Small intestine (tissue), 7 donors: ENCODE measurements at regions not wholly inside any gene's neighbourhood (a gene's known extent, or its start where the extent isn't known, plus 50 kb on each side); places are given as distances from the start of the nearest gene placed in this dataset.
"Not testable (repeated sequence)": the region's sequence is repeated elsewhere in the genome, so short reads cannot be mapped to it uniquely, and the experiment has no call there.

Experiments used
- DNase-seq, 2 donors: peaks; one replicate each; pipeline versions ENCODE4 v3.0.0 to v3.0.0-alpha.2; 2013
- FAIRE-seq: peaks from 2 replicates; lab custom pipeline; 2012; peaks lifted over from hg19 to GRCh38; lab: Jason Lieb, UNC
- H3K27ac ChIP-seq, 3 donors: one replicate each; pipeline ENCODE4 v1.5.1; 2013; ENCODE audit warnings: low read length in 2 of 3, mild to moderate bottlenecking in 2 of 3, control low read depth in 1 of 3, inconsistent platforms in 1 of 3, low read depth in 1 of 3, moderate library complexity in 1 of 3
- H3K27me3 ChIP-seq, 3 donors: one replicate each; pipeline ENCODE4 v1.6.1; 2013; ENCODE audit warnings: low read length in 3 of 3, inconsistent platforms in 1 of 3; ENCODE audit not compliant: control insufficient read depth in 3 of 3, insufficient read depth in 3 of 3
- H3K36me3 ChIP-seq, 3 donors: one replicate each; pipeline ENCODE4 v1.6.1; 2013; ENCODE audit warnings: low read length in 3 of 3, inconsistent platforms in 1 of 3, low read depth in 1 of 3, mild to moderate bottlenecking in 1 of 3, moderate library complexity in 1 of 3; ENCODE audit not compliant: control insufficient read depth in 3 of 3, insufficient read depth in 2 of 3
- H3K4me1 ChIP-seq, 3 donors: one replicate each; pipeline ENCODE4 v1.6.1; 2013; ENCODE audit warnings: low read length in 2 of 3, inconsistent platforms in 1 of 3, low read depth in 1 of 3, mild to moderate bottlenecking in 1 of 3, moderate library complexity in 1 of 3; ENCODE audit not compliant: control insufficient read depth in 3 of 3, insufficient read depth in 2 of 3
- H3K4me3 ChIP-seq, 3 donors: one replicate each; pipeline ENCODE4 v1.5.1; 2013; ENCODE audit warnings: low read length in 3 of 3, control low read depth in 1 of 3, inconsistent platforms in 1 of 3, low read depth in 1 of 3, mild to moderate bottlenecking in 1 of 3, moderate library complexity in 1 of 3
- H3K9me3 ChIP-seq, 2 donors: one replicate each; pipeline ENCODE4 v1.6.1; 2013; ENCODE audit warnings: low read depth in 1 of 2, low read length in 1 of 2; ENCODE audit not compliant: control insufficient read depth in 2 of 2, insufficient read depth in 1 of 2
- WGBS, 3 donors: extraction: QIAGEN DNeasy Blood & Tissue Kit; methylation state at CpG; one replicate each; pipeline ENCODE4 v1.1.7; 2013; 5-methylcytosine and 5-hydroxymethylcytosine counted together
- donor health status: healthy with polysubstance abuse.
- donor health status: control.
- donor health status: control.
- donor health status: Bipolar disorder and iron deficiency.
- donor health status: healthy.

DNA sequence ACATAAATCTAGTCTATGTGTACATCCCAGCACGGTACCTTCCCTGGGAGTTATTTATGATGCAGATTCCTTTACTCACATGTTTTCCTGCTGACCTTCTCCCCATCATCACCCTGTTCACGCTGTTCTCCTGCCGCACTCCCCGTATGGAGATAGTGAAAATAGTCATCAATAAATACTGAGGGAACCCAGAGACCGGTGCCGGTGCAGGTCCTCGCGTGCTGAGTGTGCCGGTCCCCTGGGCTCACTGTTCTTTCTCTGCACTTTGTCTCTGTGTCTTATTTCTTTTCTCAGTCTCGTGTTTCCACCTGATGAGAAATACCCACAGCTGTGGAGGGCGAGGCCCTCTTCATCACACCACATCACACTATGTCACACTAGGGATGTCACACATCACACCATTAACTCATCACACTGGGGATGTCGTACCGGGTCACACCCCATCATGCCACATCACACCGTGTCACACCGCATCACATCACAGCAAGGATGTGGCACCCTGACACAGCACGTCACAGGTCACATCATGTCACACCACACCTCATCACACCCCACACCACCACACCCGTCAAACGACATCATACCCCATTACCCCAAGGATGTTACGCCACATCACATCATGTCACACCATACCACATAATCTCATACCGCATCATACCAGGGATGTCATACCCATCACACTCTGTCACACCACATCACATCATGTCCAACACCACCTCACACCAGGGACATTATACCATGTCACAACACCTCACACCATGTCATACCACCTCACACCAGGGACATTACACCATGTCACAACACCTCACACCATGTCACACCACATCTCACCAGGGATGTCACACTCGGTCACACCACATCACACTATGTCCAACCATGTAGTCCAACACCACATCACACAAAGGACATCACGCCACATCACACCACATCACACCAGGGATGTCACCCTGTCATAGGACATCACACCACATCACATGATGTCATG lies 207.0 kb downstream of the TMEM121 start:
- Histone ChIP-seq H3K4me3 (no peak overlapping the region), H3K4me1 (no peaks in the 10 kb centered on the region), H3K36me3 (no peaks in the 10 kb centered on the region), H3K9me3 (peaks cover 0 to 12% of the 10 kb centered on the region in 2 donors), H3K27me3 (no peaks in the 10 kb centered on the region), H3K27ac (no peak overlapping the region)
- DNase-seq: no peak
- WGBS, 3 donors: 79 to 88% (median 85%) methylated on average over 22 of the region's 22 CpGs
- no peak for FAIRE-seq

- not testable (repeated sequence) for H3K27ac ChIP-seq
Observed at GRCh38 chr14:105734241-105734640, 207.9 kb downstream of the TMEM121 start.

DNA sequence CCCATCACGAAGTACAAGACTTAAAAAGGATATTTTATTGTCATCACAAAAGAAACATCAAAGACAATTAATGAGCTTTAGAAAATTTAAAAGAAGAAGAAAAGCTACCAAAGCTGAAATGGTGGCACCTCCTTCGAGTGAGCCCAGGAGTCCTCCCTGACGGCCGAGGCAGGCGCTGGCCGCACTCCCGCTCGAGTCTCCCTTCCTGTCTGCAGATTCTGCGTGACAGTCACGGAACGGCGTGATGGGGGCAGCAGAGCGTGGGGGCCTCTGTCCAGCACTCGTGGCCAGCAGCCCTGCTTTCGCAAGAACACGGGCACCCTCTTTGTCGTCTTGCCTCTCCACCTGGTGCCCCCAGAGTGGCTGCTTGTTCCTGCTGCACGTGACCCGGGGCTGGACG lies 209.9 kb downstream of the TMEM121 start:
- not testable (repeated sequence) for H3K27me3 ChIP-seq, H3K27ac ChIP-seq, DNase-seq, H3K9me3 ChIP-seq, H3K4me1 ChIP-seq, FAIRE-seq, H3K36me3 ChIP-seq, H3K4me3 ChIP-seq
- 84 to 88% (median 85%) methylated on average over 11 to 19 of the region's 20 CpGs for WGBS, 3 donors

More at GRCh38 chr14:105734241-105734640, 207.9 kb downstream of the TMEM121 start:
- WGBS, 3 donors: 52 to 90% (median 71%) methylated on average over 3 to 11 of the region's 14 CpGs
- not testable (repeated sequence) for H3K27me3 ChIP-seq, FAIRE-seq, H3K4me3 ChIP-seq, H3K4me1 ChIP-seq, DNase-seq, H3K36me3 ChIP-seq
- peaks cover 0 to 12% of the 10 kb centered on the region in 2 donors for H3K9me3 ChIP-seq

GRCh38 chr14:105737504-105738246 lies 211.3 kb downstream of the TMEM121 start:
- H3K4me1 ChIP-seq: no peaks in the 10 kb centered on the region
- H3K4me3 ChIP-seq: no peak overlapping the region
- H3K9me3 ChIP-seq: peaks cover 0 to 3% of the 10 kb centered on the region in 2 donors
- H3K36me3 ChIP-seq: no peaks in the 10 kb centered on the region
- H3K27me3 ChIP-seq: no peaks in the 10 kb centered on the region
- 68 to 82% (median 72%) methylated on average over 13 to 16 of the region's 17 CpGs for WGBS, 3 donors
- no peak overlapping the region for H3K27ac ChIP-seq
- no peak for DNase-seq
- FAIRE-seq: no peak

- 87 to 93% (median 90%) methylated on average over 8 of the region's 8 CpGs for WGBS, 3 donors
- FAIRE-seq: no peak
- peaks cover 0 to 3% of the 10 kb centered on the region in 2 donors for H3K9me3 ChIP-seq
- no peak for DNase-seq
- H3K27ac ChIP-seq: no peak overlapping the region
- H3K36me3 ChIP-seq: no peaks in the 10 kb centered on the region
- no peaks in the 10 kb centered on the region for H3K4me1 ChIP-seq
- H3K27me3 ChIP-seq: no peaks in the 10 kb centered on the region
- H3K4me3 ChIP-seq: no peak overlapping the region
Observed at GRCh38 chr14:105738638-105739037, 212.3 kb downstream of the TMEM121 start.

DNA sequence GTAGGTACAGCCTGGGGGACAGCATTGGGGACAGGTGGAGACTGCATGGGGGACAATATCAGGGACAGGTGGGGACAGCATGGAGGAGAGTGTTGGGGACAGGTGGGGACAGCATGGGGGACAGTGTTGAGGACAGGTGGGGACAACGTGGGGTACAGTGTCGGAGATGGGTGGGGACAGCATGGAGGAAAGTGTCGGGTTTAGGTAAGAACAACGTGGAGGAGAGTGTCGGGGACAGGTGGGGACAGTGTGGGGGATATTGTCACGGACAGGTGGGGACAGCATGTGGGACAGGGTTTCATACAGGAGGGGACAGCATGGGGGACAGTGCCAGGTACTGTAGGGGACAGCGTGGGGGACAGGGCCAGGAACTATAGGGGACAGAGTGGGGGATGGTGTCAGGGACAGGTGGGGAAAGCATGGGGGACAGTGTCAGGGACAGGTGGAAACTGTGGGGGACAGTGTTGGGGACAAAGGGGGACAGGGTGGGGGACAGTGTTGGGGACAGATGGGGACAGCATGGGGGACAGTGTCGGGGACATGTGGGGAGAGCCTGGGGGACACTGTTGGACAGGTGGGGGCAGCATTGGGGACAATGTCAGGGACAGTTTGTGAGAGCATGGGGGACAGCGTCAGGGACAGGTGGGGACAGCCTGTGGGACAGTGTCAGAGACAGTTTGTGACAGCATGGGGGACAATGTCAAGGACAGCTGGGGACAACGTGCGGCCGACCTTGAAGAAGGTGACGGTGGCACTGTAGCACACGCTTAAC lies 213.1 kb downstream of the TMEM121 start:
- WGBS, 3 donors: 72 to 85% (median 74%) methylated on average over 10 to 14 of the region's 14 CpGs
- DNase-seq (no peak), FAIRE-seq (no peak)
- H3K27me3 ChIP-seq: no peaks in the 10 kb centered on the region
- no peak overlapping the region for H3K27ac ChIP-seq
- H3K36me3 ChIP-seq: no peaks in the 10 kb centered on the region
- no peak overlapping the region for H3K4me3 ChIP-seq
- H3K4me1 ChIP-seq: no peaks in the 10 kb centered on the region
- no peaks in the 10 kb centered on the region for H3K9me3 ChIP-seq

DNA sequence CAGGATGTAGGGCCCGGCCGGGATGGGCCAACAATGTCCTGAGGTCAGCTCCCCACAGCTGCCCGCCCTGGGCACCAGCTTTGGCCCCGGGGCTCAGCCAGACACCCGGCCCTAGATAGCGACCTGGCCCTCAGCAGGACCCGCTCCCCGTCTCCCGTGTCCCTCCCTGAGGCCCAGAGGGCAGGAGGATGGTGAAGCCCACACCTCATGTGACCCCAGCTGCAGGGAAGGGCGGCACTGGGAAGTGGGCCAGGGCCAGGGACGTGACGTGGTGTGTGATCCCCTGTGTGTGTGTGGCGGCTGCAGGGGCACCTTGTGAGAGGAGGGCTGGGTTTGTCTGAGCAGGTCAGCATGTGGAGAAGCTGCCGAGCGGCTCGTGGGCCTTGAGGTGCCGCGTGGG lies 213.9 kb downstream of the TMEM121 start:
- not testable (repeated sequence) for H3K27me3 ChIP-seq, H3K4me3 ChIP-seq, FAIRE-seq, DNase-seq, H3K36me3 ChIP-seq, H3K4me1 ChIP-seq, H3K9me3 ChIP-seq, H3K27ac ChIP-seq
- 45 to 80% (median 60%) methylated on average over 9 to 14 of the region's 18 CpGs for WGBS, 3 donors

DNA sequence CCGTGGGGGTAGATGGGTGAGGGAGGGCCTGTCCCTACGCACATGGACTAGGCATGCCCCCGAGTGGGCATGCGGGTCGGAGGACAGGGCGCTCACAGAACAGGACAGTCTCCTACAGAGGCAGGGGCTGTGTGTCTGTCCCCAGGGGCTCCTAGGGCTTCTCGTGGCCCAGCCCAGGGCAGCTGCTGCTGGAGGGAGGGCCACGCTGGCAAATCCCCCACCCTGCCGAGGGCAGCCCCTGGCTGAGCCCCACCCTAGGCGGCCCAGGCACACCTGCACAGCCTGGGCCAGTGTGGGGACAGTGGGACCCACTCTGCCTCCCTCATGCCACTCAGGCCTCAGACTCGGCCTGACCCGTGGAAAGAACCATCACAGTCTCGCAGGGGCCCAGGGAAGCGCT lies 214.6 kb downstream of the TMEM121 start:
- not testable (repeated sequence) for H3K27me3 ChIP-seq, H3K27ac ChIP-seq, H3K36me3 ChIP-seq, H3K4me3 ChIP-seq, H3K4me1 ChIP-seq, FAIRE-seq, H3K9me3 ChIP-seq, DNase-seq
- WGBS, 3 donors: 65 to 68% (median 66%) methylated on average over 3 to 8 of the region's 14 CpGs
